Tibial nerve (tissue), 4 donors: ENCODE measurements at regions not wholly inside any gene's neighbourhood (a gene's known extent, or its start where the extent isn't known, plus 50 kb on each side); places are given as distances from the start of the nearest gene placed in this dataset.

Source experiments
- CTCF ChIP-seq, 5 experiments: fragments of 200-600 bp in 3 of 5; fragments of 450-650 bp in 2 of 5; sonication (generic) in 3 of 5; IDR thresholded peaks; one replicate each; pipeline ENCODE4 v1.5.1; 2016 to 2019; ENCODE audit warnings: antibody characterized with exemption in 5 of 5, mild to moderate bottlenecking in 3 of 5, moderate library complexity in 2 of 5
- EP300 ChIP-seq, 2 donors: sonication (generic); formaldehyde crosslinking; IDR thresholded peaks; one replicate each; pipeline ENCODE4 v1.6.1; 2017; ENCODE audit warnings: antibody characterized with exemption in 2 of 2, mild to moderate bottlenecking in 1 of 2
- POLR2A ChIP-seq, 2 donors: fragments of 450-650 bp; IDR thresholded peaks; one replicate each; pipeline ENCODE4 v1.6.1; 2017; ENCODE audit warnings: antibody characterized with exemption in 2 of 2, mild to moderate bottlenecking in 2 of 2, moderate library complexity in 2 of 2

- TF ChIP-seq CTCF (IDR thresholded peaks at IDR 0.05) (no peak), POLR2A (IDR thresholded peaks at IDR 0.05) (no peak), EP300 (IDR thresholded peaks at IDR 0.05) (no peak)
Observed at GRCh38 chr13:80237646-80238045, 103.3 kb downstream of the SPRY2 start.
